NCI-H128 (cell line): ENCODE measurements at regions not wholly inside any gene's neighbourhood (a gene's known extent, or its start where the extent isn't known, plus 50 kb on each side); places are given as distances from the start of the nearest gene placed in this dataset.

Experiments
- DNase-seq: peaks from one replicate; lab custom pipeline; 2025; ENCODE audit not compliant: unreplicated experiment; lab: John Stamatoyannopoulos, UW

DNA sequence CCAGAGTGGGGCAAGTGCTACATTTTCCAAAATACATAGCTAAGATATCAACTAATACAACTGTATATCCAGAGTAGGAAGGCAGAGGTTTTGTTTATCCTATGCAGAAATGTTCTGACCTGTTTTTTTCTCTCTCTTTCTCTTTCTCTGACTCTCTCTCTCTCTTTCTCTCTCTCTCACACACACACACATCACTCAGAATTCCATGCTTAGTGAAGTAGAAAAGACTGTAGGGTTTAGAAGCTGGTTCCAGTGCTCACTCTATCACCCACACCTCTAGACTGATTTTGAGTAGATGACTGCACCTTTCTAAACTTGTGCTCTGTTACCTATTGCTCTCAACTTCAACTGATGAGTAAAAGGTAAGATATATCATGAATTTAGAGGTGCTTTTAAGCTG lies 356.7 kb downstream of the LRIG3 start:
- no peak for DNase-seq

DNA sequence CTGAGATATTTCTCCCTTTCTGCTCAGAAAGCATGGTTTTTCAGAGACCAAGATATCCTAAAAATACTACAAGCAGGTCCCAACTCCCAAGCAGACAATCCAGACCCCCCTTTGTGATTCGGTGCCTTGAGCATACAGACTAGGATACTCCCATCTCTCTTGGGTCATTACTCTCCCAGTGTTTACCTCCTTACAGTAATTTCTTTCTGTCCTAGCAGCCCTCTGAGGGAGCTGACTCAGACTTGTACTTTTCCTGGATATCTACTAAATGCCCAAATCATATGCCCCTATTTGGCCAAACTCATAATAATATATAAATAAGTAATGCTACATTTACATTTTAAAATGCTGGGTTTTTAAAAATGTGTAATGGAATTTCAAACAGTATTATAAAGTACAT lies 355.6 kb downstream of the LRIG3 start:
- DNase-seq = no peak

DNA sequence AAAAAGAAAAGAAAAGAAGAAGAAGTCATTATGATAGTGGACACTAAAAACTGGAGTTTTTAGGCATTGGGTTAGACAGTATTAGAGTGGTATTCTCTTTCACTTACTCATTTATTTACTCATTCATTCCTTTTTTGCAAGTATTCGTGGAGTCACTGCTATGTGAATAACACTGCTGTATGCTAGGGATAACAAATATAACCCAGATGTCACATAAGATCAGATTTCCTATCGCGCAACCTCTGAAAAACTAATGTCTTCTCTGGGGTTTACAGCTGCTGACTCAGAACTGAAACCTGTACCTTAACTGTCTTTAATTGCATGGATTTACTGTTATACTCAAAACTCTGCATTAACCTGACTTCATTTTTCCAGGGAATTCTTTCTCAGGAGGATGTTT lies 353.7 kb downstream of the LRIG3 start:
- no peak for DNase-seq

DNA sequence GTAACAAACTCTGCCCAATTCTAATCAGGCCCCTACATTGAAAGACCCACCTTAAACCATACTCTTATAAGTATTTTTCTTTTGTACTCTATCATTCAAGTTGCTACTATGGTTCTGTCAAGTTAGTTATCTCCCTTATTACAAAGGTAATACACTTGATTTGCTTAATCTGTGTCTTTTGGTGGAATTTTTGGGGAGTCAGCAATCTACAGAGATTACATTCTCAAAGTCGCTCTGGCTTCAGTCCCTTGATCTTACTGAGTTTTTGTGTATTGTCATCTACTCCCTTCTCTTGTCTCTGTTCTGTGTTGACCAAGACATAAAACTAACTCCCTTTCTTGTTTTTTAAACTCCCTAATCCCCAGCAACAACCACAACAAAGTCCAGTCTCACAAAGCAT lies 353.1 kb downstream of the LRIG3 start:
- DNase-seq = no peak

DNA sequence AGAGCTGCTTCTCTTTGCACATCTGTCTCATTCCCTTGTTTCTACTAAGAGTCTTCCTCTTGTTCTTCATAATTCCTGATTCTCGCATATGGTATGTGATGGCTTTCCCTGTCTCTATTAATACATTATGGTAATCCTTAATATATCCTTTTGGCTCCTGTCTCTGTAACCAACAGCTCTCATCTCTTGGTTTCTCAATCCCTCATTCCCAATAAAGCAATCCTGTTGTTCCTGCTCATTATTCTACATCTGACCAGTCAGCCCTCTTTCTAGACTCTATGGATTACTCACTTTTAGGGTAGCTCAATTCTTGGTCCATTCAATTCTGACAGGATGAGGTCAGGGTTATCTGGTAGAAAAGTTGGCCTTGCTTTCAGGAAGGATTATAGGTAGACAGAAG lies 349.9 kb downstream of the LRIG3 start:
- DNase-seq = no peak

DNA sequence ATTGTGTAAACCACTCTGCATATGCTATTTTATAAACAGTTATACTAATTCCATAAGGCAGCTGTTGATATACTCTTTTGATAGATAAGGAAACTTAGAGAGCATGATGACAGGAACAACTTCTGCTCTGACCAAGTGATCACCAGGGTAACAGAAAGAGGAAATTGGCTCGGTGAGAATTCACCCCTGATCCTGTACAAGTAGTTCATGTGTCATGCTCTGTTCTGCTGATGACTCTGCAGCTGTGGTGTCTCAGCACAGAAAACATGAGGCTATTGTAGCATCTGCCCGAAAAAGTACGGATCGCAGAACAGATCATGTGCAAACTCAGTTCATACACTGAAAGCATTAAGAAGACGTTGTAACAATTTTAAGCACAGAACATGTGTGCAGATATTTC lies 345.0 kb downstream of the LRIG3 start:
- DNase-seq = no peak

DNA sequence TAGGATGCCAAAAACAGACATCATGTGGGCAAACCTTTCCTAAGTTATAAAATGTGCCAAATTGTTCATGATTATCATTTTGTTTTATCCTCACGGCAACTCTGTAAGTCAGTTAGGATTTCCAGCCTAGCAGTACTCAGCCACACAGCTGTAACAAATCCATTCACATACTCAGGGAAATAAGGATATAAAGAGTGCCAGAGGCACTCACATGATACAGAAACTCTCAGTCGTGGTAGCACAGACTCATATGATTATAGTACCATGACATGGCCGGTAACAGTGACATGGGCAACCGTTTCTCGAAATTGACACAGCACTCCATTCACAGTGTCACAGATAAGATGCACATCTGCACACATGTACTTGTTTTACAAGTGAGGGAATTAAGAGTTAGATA lies 344.2 kb downstream of the LRIG3 start:
- DNase-seq = no peak

DNA sequence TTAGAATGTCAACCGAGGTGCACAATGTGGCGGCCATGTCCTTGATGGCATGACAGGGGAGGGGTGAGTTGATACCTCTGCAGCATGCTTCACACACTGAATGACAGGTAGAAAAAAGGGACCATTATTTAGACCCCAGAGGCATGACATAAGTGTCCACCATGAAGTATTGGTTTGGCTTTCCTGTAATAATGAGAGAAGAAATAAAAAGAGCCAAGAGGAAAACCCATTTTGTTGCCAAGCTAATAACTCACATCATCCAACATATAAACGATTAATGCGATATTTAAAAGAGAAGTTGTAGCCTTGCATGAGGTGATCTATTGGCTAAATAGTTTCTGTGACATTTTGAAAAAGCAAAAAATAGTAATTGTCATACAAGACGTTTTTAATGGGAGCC lies 343.4 kb downstream of the LRIG3 start:
- DNase-seq = no peak

DNA sequence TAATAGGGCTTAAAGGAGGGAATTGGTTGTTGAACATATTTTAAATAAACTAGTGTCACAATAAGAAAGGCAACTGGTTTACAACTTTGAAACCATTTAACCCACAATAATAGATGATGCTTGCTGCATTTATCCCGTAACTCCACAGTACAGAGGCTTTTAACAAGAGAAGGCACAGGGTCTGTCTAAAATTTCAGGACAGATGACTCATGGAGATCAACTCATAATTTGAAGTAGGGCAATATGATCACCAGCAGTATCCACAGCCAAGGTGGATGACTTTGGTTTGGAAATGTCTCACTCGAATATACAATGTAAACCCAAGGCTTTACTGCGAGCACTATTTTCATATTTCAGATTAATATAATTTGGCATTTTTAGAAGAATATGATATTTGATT lies 340.2 kb downstream of the LRIG3 start:
- no peak for DNase-seq

DNA sequence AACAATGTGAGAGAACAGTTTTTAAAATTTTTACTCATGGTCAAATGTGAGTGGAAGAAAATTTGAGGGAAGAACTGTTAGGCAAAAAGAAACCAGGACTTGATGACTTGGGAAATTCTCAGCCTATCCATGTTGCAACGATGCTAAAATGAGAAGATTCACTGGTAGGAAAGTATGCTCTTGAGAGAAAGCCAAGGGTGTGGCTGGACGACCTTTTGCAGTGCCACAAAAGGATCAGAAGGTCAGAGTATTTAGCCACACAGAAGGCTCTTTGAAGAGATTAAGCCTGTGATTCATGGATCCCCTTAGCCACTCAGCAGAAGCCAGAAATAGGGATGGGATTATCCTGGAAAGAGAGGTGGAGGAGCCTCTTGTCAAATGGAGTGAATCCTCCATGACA lies 336.8 kb downstream of the LRIG3 start:
- DNase-seq = no peak

DNA sequence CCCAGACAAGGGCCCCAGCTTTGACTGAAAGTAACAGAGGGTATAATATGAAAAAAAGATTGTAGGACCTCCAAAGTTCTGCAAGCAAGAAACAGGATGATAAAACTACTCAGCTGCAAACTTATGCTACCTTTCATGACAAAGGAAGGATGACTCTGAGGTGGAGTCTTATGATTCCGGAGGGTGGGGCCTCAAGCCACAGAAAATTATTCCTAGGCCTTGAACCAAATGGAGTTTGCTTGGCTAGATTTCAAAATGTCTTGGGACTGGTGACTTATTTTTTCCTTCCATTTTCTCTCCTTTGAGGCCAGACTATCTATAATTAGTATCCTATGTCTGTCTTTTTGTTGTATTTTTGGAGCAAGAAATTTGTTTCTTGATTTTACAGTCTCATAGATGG lies 336.4 kb downstream of the LRIG3 start:
- no peak for DNase-seq

DNA sequence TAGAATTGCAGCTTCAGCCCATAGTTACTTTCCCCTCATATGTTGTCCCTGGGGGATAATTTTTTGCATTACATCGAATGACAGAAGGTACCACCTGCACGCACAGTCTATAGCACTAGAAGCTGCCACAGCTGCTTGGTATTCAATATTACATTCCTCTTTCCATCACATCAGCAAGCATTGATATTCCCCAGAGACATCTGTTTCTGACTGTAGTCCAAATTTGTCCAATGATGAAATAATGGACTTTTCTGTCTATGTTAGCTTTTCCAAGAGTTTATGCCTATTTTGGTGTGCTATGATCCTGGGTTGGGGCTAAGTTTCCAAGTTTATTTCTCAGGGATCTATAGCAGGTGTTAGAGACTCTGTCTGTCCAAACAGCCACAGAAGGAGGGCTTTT lies 335.4 kb downstream of the LRIG3 start:
- DNase-seq = no peak

DNA sequence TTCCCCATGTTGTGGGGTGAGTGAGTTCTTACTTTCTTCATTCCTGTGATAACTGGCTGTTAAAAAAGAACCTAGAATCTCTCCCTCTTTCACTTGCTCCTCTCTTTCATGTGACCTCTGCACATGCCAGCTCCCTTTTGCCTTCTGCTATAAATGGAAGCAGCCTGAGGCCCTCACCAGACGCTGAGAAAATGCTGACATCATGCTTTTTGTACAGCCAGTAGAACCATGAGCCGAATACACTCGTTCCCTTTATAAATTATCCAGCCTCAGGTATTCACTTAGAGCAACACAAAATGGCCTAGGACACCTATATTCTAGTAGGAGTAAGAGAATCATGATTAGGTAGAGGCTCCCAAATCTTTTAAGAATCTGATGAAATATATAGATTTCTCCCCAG lies 333.5 kb downstream of the LRIG3 start:
- no peak for DNase-seq

DNA sequence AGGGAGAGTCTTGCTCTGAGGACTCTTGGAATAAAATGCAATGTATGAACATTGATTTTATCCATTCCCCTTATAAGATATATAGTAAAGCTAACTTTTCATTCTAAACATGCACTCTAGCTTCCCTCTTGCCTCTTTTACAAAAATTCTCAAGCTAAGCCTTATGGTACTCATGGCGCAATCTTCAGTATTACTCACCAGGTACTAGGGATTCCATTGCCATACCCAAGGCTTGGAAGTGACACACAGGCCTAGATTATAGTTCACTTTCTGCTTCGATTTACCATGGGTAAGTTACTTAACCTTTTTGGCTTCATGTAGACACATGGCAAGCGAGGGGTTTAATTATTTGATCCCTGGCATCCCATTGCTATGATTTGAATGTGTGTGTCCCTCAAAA lies 331.5 kb downstream of the LRIG3 start:
- DNase-seq = no peak

DNA sequence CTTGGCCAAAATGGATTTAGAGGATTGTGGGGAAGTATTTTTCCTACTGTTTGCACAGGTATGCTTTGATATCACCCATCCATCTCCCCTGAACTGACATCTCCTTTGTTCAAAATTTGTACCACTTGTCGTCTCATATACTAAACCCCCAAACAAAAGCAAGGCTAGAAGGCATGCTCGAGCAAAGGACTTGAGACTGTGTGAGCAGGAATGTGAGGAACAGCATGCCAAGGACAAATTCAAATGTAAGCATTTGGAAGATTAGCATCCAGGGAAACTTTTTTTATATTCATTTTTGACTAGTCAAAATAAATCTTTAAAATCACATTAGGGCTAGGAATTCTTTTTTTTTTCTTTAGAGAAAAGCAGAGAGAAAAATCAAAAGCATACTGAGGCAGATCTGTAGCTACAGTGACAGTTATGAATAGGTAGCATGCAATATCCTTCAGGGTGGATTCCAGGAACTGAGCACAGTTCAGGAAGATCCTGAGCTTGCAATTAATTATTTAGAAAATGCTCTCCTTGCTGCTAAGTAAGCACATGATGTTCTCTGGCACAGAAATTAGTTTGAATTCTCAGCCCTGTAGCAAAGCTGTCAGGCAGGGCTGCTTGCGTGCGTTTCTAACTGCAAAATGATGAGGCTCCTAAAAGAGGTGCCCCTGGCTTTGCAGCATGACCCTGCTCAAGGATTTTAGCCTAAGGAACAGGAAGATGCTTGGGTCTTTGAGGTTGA lies 327.7 kb downstream of the LRIG3 start:
- DNase-seq = no peak

DNA sequence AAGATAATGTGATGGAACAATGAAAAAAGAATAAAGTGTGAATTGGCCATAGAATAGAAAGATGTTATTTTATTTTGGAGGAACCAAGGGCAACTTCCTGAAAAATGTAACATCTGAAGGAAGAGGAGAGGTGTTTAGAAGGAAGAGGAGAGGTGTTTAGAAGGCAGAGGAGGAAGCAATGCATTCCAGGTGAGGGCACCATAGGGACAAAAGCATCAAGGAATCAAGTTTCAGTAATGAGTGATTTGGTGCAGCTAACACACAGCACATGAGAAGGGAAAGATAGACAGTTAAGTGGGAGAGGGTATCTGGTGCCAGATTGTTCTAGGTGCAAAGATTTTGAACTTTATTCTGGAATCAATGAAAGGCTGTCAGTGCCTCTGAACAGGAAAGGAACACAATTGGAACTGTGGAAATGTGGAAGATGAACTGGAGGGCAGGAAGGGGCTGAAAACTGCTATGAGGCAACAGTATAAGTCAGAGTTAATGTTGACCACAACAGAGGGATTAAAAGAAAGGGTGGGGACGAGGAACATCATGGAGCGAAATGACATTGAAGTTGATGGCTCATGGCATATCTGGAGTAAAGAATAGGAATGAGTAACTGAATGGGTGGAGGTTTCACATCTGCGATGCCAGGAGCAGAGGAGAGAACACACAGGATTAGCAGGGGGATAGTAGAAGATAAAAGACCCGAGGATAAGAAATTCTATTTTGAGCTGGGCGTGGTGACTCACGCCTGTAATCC lies 326.6 kb downstream of the LRIG3 start:
- no peak for DNase-seq

DNA sequence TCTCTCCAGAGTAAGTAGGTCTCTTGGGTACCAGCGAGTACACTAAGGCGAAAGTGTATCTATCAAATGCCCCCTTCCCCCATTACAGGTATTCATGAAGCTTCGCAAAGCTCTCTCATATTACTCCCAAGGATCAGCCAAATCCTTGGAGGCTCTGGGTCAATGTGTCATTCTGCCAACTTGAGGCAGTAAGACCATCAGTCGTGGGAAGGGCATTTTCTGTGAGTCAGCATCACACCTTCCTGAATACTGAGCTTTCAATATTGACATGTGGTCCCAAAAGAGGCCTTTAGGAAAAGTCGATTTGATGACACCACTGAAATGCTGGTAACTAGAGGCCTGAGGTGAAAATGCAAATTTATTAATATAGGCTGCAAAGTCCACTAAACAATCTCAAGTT lies 323.9 kb downstream of the LRIG3 start:
- no peak for DNase-seq

DNA sequence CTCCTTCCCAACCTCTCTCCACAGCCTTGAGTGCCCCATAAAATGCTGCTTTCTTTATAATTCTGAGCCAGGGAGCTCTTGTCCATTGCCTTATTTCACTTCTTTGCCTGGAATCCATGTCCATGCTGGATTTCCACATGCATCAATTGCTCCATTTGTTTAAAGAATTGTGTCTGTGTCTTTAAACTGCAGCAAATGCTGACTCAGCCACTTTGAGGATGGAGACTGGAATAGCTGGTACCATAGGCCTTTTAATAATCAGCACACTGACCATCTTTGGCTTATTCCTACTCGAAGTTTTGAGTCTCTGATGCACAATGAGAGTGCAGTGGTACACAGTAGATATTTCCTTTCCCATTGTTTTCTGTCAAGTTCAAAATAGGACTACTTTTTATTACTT lies 318.8 kb downstream of the LRIG3 start:
- no peak for DNase-seq

DNA sequence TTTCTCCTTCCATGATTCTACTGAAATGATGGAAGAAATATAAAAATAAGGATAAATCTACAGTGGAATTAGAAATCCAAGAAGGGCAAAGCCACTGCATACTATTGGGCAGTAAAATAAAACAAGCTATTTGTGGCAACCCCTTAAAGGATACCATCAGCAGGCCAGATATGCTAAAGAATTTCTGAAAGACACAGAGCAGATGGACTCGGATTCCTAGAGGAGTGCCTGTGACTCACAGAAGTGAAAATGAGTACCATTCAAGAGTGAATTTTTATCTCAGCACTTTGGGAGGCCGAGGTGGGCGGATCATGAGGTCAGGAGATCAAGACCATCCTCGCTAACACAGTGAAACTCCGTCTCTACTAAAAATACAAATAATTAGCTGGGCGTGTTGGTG lies 318.1 kb downstream of the LRIG3 start:
- no peak for DNase-seq

DNA sequence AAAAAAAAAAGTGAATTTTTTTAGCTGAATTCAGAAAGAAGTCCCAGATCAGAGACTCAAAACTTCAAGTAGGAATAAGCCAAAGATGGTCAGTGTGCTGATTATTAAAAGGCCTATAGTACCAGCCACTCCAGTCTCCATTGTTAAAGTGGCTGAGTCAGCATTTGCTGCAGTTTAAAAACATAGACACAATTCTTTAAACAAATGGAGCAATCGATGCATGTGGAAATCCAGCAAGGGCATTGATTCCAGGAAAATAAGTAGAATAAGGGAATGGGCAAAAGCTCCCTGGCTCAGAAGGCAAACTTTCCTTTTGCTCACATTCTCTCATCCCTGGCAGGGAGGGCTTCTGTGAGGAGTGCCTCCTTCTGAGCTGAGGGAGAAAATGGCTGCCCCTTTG lies 317.6 kb downstream of the LRIG3 start:
- no peak for DNase-seq

DNA sequence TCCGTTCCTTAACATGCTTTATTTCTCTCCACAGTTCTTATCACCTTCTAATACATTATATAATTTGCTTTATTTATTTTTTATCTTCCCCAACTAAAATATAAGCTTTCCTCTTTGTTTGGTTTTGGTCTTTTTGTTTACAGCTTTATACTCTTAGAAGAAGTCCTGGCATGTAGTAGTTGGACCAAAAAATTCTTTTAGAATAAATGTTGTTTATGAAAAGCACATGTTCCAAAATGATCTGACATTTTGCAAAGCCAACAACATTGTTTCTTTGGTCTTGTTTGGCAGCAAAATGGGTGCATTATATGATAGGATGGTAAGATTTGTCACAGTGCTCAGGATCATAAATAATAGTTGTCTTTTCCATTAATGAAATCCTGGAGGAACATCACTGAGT lies 312.5 kb downstream of the LRIG3 start:
- no peak for DNase-seq

DNA sequence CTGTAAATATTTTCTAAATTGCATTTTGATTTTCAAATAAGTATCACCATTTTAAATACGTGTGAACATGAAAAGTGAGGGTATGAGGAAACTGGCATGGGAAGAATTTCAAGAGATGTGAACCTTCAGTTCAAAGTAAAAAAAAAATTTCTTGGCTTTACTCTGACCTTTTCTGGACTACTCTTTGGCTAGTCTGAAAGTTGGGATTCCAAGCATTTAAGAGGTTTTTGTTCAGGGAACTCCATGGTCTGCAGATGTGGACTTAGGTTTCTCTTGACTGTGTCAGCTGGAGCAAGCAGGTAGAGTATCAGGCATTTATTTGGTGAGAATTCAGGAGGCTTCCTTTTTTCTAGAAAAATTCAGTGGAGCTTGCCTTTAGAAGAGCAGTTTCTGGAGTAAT lies 311.6 kb downstream of the LRIG3 start:
- DNase-seq = no peak

DNA sequence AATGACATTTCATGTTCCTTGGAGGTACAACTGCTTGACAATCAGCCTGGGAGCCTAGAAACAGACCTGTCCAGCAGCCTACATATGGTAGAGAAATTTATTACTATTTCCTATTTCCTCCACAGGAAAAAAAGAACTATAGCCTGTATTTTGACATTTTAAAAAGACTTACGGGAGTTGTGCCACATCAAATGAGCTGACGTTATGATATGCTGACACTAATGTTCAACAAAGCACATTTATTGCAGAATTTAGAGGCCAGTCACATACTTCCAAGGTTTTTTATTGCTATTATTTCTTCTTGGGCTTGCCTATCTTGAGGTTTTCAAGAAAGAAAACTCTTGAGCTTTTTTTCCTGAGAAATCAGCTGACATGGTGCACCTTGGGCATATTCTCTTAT lies 305.3 kb downstream of the LRIG3 start:
- no peak for DNase-seq
